Mucosa of descending colon (tissue), 3 donors: ENCODE measurements at regions not wholly inside any gene's neighbourhood (a gene's known extent, or its start where the extent isn't known, plus 50 kb on each side); places are given as distances from the start of the nearest gene placed in this dataset.
"Not testable (repeated sequence)": the region's sequence is repeated elsewhere in the genome, so short reads cannot be mapped to it uniquely, and the experiment has no call there.

Experiments
- ATAC-seq: fragments of 200-7000 bp; cut with Tn5 transposase; one replicate; pipeline ENCODE4 v1.9.1; 2020; ENCODE audit warnings: mild to moderate bottlenecking, moderate library complexity
- DNase-seq, 3 donors: peaks; one replicate each; pipeline ENCODE4 v3.0.0-alpha.2; 2020
- H3K36me3 ChIP-seq: fragments of 200-600 bp; one replicate; pipeline ENCODE4 v1.8.0; 2021; ENCODE audit warnings: low read depth, mild to moderate bottlenecking
- H3K4me1 ChIP-seq: fragments of 200-600 bp; one replicate; pipeline ENCODE4 v1.8.0; 2021; ENCODE audit warnings: low read depth, mild to moderate bottlenecking
- H3K4me3 ChIP-seq: fragments of 200-600 bp; one replicate; pipeline ENCODE4 v1.8.0; 2021; ENCODE audit warnings: mild to moderate bottlenecking
- H3K9me3 ChIP-seq: fragments of 200-600 bp; one replicate; pipeline ENCODE4 v1.8.0; 2021; ENCODE audit warnings: mild to moderate bottlenecking
- intact Hi-C, 2 donors: fragments of 100-400 bp; cut with DNase I in 1 of 2; cut with micrococcal nuclease in 1 of 2; formaldehyde crosslinking; loops; one replicate each; pipeline versions ENCODE4 v1.11.0 to v1.11.1; 2022; cut with DNase I, micrococcal nuclease
- TF ChIP-seq, protein P1 (sequence below): fragments of 200-600 bp; IDR thresholded peaks from one replicate; pipeline ENCODE4 v1.8.0; 2022; ENCODE audit warnings: antibody characterized with exemption, mild to moderate bottlenecking
- donor health status: DM: no; HTN: no; CAD: no; lungs with moderate emphysema.
- donor health status: DM: no; HTN: no; CAD: no.
- donor health status: DM: no; HTN: yes; CAD: no.

DNA sequence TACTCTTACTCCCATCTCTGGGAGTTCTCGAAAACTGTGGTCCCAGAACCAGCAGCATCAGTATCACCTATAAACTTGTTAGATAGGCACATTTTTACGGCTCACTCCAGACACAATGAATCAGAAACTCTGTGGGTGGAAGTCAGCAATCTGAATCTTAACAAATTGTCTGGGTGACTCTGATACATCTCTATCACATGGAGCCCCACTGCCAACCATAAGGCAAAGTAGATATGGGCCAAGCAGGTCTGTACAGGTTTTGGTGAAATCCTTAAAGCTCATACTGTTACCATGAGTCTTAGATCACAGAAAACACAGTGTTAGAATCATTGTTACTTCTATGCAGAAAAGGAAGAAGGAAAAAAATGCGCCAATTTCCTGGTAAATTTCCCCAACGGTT lies 122.5 kb upstream of the HCCS start:
- intact Hi-C loops: no loop called here
- TF ChIP-seq, protein P1, sequence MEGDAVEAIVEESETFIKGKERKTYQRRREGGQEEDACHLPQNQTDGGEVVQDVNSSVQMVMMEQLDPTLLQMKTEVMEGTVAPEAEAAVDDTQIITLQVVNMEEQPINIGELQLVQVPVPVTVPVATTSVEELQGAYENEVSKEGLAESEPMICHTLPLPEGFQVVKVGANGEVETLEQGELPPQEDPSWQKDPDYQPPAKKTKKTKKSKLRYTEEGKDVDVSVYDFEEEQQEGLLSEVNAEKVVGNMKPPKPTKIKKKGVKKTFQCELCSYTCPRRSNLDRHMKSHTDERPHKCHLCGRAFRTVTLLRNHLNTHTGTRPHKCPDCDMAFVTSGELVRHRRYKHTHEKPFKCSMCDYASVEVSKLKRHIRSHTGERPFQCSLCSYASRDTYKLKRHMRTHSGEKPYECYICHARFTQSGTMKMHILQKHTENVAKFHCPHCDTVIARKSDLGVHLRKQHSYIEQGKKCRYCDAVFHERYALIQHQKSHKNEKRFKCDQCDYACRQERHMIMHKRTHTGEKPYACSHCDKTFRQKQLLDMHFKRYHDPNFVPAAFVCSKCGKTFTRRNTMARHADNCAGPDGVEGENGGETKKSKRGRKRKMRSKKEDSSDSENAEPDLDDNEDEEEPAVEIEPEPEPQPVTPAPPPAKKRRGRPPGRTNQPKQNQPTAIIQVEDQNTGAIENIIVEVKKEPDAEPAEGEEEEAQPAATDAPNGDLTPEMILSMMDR: no peak
- Histone ChIP-seq H3K9me3 (no peaks in the 10 kb centered on the region), H3K4me1 (no peaks in the 10 kb centered on the region), H3K4me3 (no peak overlapping the region), H3K36me3 (no peaks in the 10 kb centered on the region)
- ATAC-seq (no peak), DNase-seq (no peak)

GRCh38 chrX:10989386-10989785 lies 121.7 kb upstream of the HCCS start:
- intact Hi-C loops: no loop called here
- TF ChIP-seq, protein P1: no peak
- ATAC-seq (no peak), DNase-seq (no peak)
- Histone ChIP-seq H3K9me3 (no peaks in the 10 kb centered on the region), H3K4me1 (no peaks in the 10 kb centered on the region), H3K4me3 (no peak overlapping the region), H3K36me3 (no peaks in the 10 kb centered on the region)

- TF ChIP-seq, protein P1: no peak
- Histone ChIP-seq H3K9me3 (no peaks in the 10 kb centered on the region), H3K4me3 (no peak overlapping the region), H3K36me3 (no peaks in the 10 kb centered on the region), H3K4me1 (no peaks in the 10 kb centered on the region)
- intact Hi-C loops: no loop called here
- no peak for ATAC-seq
- no peak for DNase-seq
Observed at GRCh38 chrX:10990418-10990817, 120.7 kb upstream of the HCCS start.

GRCh38 chrX:10990976-10991375 lies 120.2 kb upstream of the HCCS start:
- intact Hi-C loops: no loop called here

GRCh38 chrX:10992110-10992509 lies 119.0 kb upstream of the HCCS start:
- H3K36me3 ChIP-seq: no peaks in the 10 kb centered on the region
- no peaks in the 10 kb centered on the region for H3K4me1 ChIP-seq
- no peak for DNase-seq
- no peak for ATAC-seq
- TF ChIP-seq, protein P1: no peak
- H3K9me3 ChIP-seq: no peaks in the 10 kb centered on the region
- no peak overlapping the region for H3K4me3 ChIP-seq
- intact Hi-C loops: no loop called here

More at GRCh38 chrX:10990976-10991375, 120.2 kb upstream of the HCCS start:
- Histone ChIP-seq H3K4me3 (no peak overlapping the region), H3K36me3 (no peaks in the 10 kb centered on the region), H3K4me1 (no peaks in the 10 kb centered on the region), H3K9me3 (no peaks in the 10 kb centered on the region)
- TF ChIP-seq, protein P1: no peak
- DNase-seq: no peak
- ATAC-seq: no peak

DNA sequence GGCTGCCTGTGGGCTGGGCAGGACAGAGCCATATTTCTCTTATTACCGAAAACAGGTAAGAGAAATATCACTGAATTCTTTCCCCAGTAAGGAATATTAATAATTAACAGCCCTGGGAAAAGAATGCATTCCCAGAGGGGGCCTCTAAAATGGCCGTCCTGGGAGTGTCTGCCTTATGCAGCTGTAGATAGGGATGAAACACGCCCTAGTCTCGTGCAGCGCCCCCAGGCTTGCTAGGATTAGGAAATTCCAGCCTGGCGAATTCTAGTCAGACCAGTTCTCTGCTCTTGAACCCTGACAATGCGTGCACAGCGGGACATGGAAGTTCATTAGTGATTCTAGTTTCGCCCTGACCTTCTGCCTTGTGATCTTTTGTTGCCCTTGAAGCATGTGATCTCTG lies 104.1 kb upstream of the HCCS start:
- ATAC-seq, H3K4me3 ChIP-seq, H3K9me3 ChIP-seq, H3K36me3 ChIP-seq, H3K4me1 ChIP-seq, DNase-seq, intact Hi-C loops: not testable (repeated sequence)
